ENCODE measurements at regions not wholly inside any gene's neighbourhood (a gene's known extent, or its start where the extent isn't known, plus 50 kb on each side); places are given as distances from the start of the nearest gene placed in this dataset.
"Not testable (repeated sequence)": the region's sequence is repeated elsewhere in the genome, so short reads cannot be mapped to it uniquely, and the experiment has no call there.

- TF ChIP-seq, protein P1, sequence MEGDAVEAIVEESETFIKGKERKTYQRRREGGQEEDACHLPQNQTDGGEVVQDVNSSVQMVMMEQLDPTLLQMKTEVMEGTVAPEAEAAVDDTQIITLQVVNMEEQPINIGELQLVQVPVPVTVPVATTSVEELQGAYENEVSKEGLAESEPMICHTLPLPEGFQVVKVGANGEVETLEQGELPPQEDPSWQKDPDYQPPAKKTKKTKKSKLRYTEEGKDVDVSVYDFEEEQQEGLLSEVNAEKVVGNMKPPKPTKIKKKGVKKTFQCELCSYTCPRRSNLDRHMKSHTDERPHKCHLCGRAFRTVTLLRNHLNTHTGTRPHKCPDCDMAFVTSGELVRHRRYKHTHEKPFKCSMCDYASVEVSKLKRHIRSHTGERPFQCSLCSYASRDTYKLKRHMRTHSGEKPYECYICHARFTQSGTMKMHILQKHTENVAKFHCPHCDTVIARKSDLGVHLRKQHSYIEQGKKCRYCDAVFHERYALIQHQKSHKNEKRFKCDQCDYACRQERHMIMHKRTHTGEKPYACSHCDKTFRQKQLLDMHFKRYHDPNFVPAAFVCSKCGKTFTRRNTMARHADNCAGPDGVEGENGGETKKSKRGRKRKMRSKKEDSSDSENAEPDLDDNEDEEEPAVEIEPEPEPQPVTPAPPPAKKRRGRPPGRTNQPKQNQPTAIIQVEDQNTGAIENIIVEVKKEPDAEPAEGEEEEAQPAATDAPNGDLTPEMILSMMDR (IDR thresholded peaks at IDR 0.05), result not testable (repeated sequence)
- TF ChIP-seq POLR2A (IDR thresholded peaks at IDR 0.05), result not testable (repeated sequence)
These were observed 128.0 kb downstream of the POTEC start for GRCh38 chr18:14415399-14415798.
